Memory B cell (primary cell): ENCODE measurements at regions not wholly inside any gene's neighbourhood (a gene's known extent, or its start where the extent isn't known, plus 50 kb on each side); places are given as distances from the start of the nearest gene placed in this dataset.

Experiments used
- ATAC-seq: fragments of 150-1000 bp; cut with Tn5 transposase; 2 replicates; pipeline ENCODE4 v1.10.0; 2021; ENCODE audit warnings: low read depth, mild to moderate bottlenecking, moderate library complexity
- DNase-seq, 2 donors: peaks; one replicate each; pipeline ENCODE4 v3.0.0; 2022; ENCODE audit warnings: low spot score in 2 of 2
- H3K27ac Mint-ChIP-seq: one replicate; pipeline ENCODE4 v1.8.0; 2022; ENCODE audit warnings: mild to moderate bottlenecking, moderate library complexity, mixed read lengths
- H3K27me3 Mint-ChIP-seq: one replicate; pipeline ENCODE4 v1.8.0; 2022; ENCODE audit warnings: mixed read lengths
- H3K36me3 Mint-ChIP-seq: one replicate; pipeline ENCODE4 v1.8.0; 2022; ENCODE audit warnings: mild to moderate bottlenecking, mixed read lengths
- H3K4me1 Mint-ChIP-seq: one replicate; pipeline ENCODE4 v1.8.0; 2022; ENCODE audit warnings: mixed read lengths
- H3K4me3 Mint-ChIP-seq: one replicate; pipeline ENCODE4 v1.8.0; 2022; ENCODE audit warnings: mild to moderate bottlenecking, moderate library complexity, mixed read lengths
- H3K9me3 Mint-ChIP-seq: one replicate; pipeline ENCODE4 v1.8.0; 2022; ENCODE audit warnings: mixed read lengths

DNA sequence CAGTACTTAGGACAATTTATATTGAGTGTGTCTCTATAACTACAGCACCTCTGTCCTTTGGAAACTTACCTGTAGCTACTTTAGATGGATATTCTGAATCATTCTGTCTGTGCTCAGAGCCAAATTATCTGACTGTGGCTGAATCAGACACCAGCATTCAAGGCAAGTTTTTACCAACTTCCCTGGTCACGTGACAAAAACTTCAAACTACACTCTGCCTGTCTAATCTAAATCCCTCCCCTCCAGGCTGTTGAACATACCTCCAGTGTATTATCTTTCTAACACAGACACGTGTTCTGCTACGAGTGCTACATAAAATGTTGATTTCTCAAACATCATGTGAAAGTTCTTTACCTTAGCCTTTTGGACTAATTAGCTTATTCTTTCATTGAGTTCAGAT, 641.2 kb upstream of the CPEB2 start:
- Mint-ChIP-seq H3K36me3 (no peaks in the 10 kb centered on the region), H3K27ac (no peak overlapping the region), H3K27me3 (no peaks in the 10 kb centered on the region), H3K4me3 (no peak overlapping the region), H3K4me1 (peaks cover 10% of the 10 kb centered on the region), H3K9me3 (no peaks in the 10 kb centered on the region)
- DNase-seq: no peak
- ATAC-seq: no peak

DNA sequence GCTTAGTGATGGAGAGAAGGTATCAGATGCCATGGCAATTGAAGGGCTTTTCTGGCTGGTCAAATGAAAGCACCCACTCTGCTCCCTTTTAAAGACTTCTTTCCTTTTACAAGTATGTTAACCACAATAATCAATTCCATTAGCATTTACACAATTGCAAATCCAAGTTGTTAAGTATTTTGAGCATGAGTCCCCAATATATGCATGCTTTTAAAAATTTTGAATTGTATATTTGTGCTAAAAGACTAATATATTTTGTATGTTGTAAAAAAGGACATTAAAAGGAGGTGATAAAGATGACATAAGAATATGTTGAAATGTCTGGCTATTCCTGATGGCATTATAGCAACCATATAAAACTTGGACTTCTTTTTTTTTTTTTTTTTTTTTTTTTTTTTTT, 639.9 kb upstream of the CPEB2 start:
- H3K4me1 Mint-ChIP-seq: peaks cover 13% of the 10 kb centered on the region
- no peak overlapping the region for H3K27ac Mint-ChIP-seq

DNA sequence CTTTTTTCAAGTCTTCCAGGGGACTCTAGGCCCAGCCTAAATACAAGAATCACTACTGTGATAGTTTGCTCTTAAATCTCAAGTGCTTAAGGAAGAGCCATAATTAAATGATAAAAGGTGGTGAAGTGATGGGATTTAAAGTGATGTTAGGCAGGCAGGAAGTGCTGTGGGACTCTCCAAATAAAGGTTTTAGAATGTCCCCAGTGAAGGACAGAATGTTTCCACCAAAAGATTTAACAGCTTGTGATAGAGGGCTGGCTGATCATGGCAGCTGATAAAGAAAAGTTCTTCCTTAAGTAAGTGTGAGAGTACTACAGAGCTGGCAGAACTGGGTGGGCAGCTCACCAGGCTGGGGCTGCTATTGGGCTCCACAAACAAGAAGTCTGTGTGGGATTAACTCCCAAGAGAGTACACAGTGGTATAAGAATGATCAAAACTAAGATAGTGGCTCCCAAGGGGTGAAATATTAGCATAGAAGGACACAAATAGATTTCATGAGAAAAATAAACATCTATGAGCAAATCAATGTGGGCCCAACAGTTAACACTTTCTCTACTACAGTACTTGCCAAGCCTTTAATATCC, 637.2 kb upstream of the CPEB2 start:
- Mint-ChIP-seq H3K27me3 (no peaks in the 10 kb centered on the region), H3K4me3 (no peak overlapping the region), H3K27ac (no peak overlapping the region), H3K36me3 (no peaks in the 10 kb centered on the region), H3K4me1 (peaks cover 13% of the 10 kb centered on the region), H3K9me3 (no peaks in the 10 kb centered on the region)
- DNase-seq (no peak), ATAC-seq (no peak)

More for the DNA sequence above, 639.9 kb upstream of the CPEB2 start:
- ATAC-seq: no peak
- Mint-ChIP-seq H3K4me3 (no peak overlapping the region), H3K9me3 (no peaks in the 10 kb centered on the region), H3K36me3 (no peaks in the 10 kb centered on the region), H3K27me3 (no peaks in the 10 kb centered on the region)
- DNase-seq: no peak

DNA sequence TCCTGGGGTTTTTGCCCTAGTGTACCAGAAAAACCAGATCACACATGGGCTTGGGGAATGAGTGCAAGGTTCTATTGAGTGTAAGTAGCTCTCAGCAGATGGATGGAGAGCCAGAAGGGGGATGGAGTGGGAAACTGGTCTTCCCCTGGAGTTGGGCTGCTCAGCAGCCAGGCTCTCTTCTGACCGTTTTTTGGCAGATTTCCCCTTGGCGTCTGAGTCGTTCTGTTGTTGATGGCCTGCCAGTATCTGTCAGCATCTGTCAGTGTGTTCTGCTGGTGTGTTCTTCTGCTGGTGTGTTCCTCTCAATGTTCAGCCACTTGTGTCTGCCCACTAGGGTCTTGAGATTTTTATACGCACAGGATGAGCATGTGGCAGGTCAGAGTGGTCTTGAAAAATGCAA, 633.9 kb upstream of the CPEB2 start:
- ATAC-seq (no peak), DNase-seq (no peak)
- no peaks in the 10 kb centered on the region for H3K36me3 Mint-ChIP-seq
- no peak overlapping the region for H3K27ac Mint-ChIP-seq
- no peaks in the 10 kb centered on the region for H3K27me3 Mint-ChIP-seq
- peaks cover 11% of the 10 kb centered on the region for H3K4me1 Mint-ChIP-seq
- H3K4me3 Mint-ChIP-seq: no peak overlapping the region
- no peaks in the 10 kb centered on the region for H3K9me3 Mint-ChIP-seq

DNA sequence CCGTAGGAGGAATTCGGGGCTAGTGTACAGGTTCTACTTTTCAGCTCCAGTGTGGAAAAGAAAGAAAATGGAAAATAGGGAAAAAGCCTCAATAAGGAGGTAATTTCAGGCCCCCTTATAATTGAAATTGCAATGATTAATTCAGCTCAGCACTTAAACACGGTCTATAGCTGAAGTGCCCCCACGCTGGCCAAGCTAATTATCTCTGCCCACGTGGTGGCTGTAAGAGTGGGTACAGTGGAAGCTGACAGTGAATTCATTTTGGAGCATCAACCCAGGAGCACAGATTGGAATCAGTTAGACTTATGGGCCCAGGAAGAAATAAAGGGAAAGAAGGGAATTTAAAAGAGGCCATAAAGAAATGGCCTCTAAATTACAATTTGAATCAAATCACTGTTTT, 631.1 kb upstream of the CPEB2 start:
- ATAC-seq: no peak
- H3K4me3 Mint-ChIP-seq: no peak overlapping the region

DNA sequence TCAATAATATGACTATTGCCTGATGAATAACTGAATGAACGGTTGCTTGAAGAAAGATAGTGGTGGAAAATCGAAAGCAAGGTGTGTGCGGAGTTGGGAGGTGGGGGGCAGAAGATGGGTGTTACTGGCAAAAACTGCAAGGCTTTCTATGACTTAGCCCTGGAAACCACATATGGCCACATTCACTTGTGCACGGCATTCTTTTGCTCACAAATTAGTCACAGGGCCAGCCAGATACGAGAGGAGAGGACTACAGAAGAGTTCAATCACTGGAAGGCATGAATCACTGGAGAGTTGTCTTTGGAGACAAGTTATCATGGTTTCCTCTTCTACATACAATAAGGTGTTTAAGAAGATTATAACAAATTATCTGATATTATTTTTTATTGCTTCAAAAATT, 626.5 kb upstream of the CPEB2 start:
- Mint-ChIP-seq H3K36me3 (no peaks in the 10 kb centered on the region), H3K4me1 (no peaks in the 10 kb centered on the region), H3K27me3 (no peaks in the 10 kb centered on the region), H3K4me3 (no peak overlapping the region), H3K9me3 (no peaks in the 10 kb centered on the region), H3K27ac (no peak overlapping the region)
- no peak for DNase-seq
- no peak for ATAC-seq

More for the DNA sequence above, 631.1 kb upstream of the CPEB2 start:
- Mint-ChIP-seq H3K27ac (no peak overlapping the region), H3K27me3 (no peaks in the 10 kb centered on the region), H3K4me1 (peaks cover 3% of the 10 kb centered on the region), H3K36me3 (no peaks in the 10 kb centered on the region), H3K9me3 (no peaks in the 10 kb centered on the region)
- no peak for DNase-seq

DNA sequence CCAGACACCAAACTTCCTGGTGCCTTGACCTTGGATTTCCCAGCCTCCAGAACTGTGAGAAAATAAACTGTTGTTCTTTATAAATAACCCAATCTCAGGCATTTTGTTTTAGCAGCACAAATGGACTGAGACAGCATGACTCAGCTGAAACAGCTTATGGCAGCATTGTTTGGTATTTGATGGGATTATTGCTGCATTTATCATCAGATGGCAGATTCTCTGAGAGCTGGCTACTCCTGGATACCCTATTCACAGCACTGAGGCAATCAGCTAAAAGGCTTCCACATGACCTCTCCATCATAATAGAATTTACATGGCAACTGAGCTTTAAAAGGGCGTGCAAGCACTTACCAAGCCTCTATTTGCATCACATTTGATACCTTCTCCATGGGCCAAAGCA, 623.1 kb upstream of the CPEB2 start:
- no peak overlapping the region for H3K4me3 Mint-ChIP-seq
- no peak for DNase-seq
- H3K36me3 Mint-ChIP-seq: no peaks in the 10 kb centered on the region
- no peaks in the 10 kb centered on the region for H3K27me3 Mint-ChIP-seq
- H3K4me1 Mint-ChIP-seq: peaks cover 3% of the 10 kb centered on the region
- no peak for ATAC-seq
- H3K9me3 Mint-ChIP-seq: no peaks in the 10 kb centered on the region
- no peak overlapping the region for H3K27ac Mint-ChIP-seq

DNA sequence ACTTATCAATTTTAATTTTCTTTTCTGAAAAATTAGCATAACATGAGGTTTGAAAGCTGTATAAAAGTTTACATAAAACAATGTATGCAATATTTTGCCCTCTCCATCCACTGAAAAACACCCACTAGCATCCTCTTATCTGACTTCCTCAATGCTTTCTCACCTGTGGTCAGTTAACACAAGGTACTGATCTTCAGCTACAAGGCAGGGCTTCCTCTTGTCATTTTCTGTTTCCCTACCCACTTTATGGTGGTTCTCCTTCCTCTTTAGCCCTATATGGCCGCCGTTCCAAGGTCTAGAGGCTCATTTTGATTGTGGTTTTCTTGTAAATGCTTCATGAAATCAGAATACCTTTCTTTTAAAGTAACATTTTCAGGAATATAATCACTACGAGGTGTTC, 618.6 kb upstream of the CPEB2 start:
- Mint-ChIP-seq H3K27ac (peak overlapping the region; percentile 39), H3K4me3 (no peak overlapping the region), H3K36me3 (no peaks in the 10 kb centered on the region), H3K4me1 (peaks cover 3% of the 10 kb centered on the region), H3K9me3 (no peaks in the 10 kb centered on the region), H3K27me3 (no peaks in the 10 kb centered on the region)
- ATAC-seq: peak; percentile 100
- DNase-seq: no peak

DNA sequence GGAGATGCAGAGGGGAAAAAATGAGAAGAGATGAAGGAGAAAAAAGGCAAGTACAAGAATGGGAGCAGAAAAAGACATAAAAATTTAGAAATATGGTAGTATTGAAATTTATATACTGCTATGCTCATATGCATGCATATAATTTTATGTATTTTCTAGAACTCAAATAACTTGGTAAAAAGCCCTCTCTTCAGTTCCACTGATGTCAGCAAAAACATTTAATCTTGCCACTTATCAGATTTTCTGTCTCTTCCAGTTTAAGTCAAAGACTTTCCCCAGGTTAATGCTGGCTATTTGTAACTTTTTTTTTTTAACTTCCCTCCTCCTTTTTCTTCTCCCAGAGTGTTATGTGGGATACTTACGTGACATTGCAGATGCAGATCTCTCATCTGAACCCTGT, 617.5 kb upstream of the CPEB2 start:
- Mint-ChIP-seq H3K4me1 (peaks cover 3% of the 10 kb centered on the region), H3K36me3 (no peaks in the 10 kb centered on the region), H3K27me3 (no peaks in the 10 kb centered on the region), H3K27ac (no peak overlapping the region), H3K4me3 (no peak overlapping the region), H3K9me3 (no peaks in the 10 kb centered on the region)
- DNase-seq: no peak
- no peak for ATAC-seq

DNA sequence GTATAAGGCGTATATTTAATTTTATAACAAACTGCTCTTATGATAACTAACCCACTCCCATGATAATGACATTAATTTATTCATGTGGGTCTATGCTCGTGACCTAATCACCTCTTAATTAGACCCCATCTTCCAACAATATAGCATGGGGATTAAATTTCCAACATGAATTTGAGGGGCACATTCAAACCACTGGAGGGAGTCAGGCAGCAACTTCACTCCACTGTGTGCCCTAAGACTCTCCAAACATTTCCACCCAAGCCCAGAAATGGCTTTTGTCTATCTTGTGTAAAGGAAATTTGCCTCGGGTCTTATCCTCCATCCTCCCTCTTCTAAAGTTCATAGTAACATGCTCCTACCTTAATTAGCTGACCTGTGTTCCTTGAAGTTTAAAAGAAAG, 616.1 kb upstream of the CPEB2 start:
- H3K27ac Mint-ChIP-seq: no peak overlapping the region
- H3K36me3 Mint-ChIP-seq: no peaks in the 10 kb centered on the region
- H3K4me1 Mint-ChIP-seq: peaks cover 3% of the 10 kb centered on the region
- no peak for DNase-seq
- no peak overlapping the region for H3K4me3 Mint-ChIP-seq
- no peaks in the 10 kb centered on the region for H3K27me3 Mint-ChIP-seq
- H3K9me3 Mint-ChIP-seq: no peaks in the 10 kb centered on the region
- no peak for ATAC-seq

DNA sequence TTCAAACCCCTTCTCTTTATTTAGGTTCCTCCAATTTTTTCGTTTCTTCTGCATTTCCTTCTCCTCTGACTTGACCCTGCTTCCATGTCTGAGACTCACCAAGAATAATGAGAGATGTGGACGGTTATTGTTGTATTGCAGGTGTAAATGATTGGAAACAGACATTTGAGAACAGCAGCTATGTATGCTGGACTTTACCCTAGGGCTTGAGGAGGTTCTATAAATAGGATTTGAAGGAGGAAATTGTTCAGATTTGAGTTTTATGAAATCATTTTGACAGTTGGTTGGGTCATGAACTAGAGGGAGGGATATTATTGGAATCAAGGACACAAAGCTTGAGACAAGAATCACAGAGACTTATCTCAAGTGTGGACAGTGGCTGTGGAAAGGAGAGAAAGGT, 614.6 kb upstream of the CPEB2 start:
- no peaks in the 10 kb centered on the region for H3K9me3 Mint-ChIP-seq
- H3K27me3 Mint-ChIP-seq: no peaks in the 10 kb centered on the region
- peaks cover 3% of the 10 kb centered on the region for H3K4me1 Mint-ChIP-seq
- no peak for DNase-seq
- no peaks in the 10 kb centered on the region for H3K36me3 Mint-ChIP-seq
- ATAC-seq: no peak
- H3K27ac Mint-ChIP-seq: no peak overlapping the region
- H3K4me3 Mint-ChIP-seq: no peak overlapping the region

DNA sequence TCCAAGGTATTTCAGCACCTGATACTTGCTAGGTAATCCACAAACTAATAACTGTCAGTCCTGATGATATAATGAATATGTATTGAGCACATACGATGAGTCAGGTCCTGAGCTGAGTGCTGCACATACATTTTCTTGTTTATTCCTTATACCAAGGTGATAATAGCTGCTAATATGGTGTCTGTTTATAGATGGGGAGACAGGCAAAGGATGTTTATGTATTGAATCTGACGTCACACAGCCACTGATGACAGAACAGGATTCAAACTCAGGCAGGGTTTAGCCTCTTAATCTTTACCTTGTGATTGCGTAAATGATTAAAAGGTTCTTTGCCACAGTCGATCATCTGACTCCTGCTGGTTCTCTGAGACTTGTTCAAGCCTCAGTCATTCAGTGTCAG, 609.9 kb upstream of the CPEB2 start:
- no peak for DNase-seq
- H3K27ac Mint-ChIP-seq: no peak overlapping the region
- no peaks in the 10 kb centered on the region for H3K36me3 Mint-ChIP-seq
- H3K4me3 Mint-ChIP-seq: no peak overlapping the region
- H3K4me1 Mint-ChIP-seq: no peaks in the 10 kb centered on the region
- no peak for ATAC-seq
- no peaks in the 10 kb centered on the region for H3K9me3 Mint-ChIP-seq
- H3K27me3 Mint-ChIP-seq: no peaks in the 10 kb centered on the region

DNA sequence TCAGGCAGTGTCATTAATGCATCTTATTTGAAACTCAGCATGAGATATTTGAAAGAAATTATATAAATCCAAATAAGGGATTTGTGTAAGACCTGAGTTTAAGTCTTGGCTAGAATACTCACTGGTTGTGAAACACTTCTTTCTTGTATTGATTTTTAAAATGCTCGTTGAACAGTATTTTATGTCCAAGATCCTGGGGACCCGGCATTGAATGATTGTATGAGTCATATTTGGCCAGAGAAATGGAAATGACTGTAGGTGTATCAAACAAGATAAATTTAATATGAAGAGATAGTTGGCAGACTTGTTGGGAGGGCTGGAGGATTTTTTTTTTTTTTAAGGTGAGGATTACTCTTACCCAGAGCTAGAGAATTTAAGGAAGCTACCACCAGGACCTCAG, 606.1 kb upstream of the CPEB2 start:
- ATAC-seq: no peak
- H3K27me3 Mint-ChIP-seq: no peaks in the 10 kb centered on the region
- no peaks in the 10 kb centered on the region for H3K36me3 Mint-ChIP-seq
- H3K4me1 Mint-ChIP-seq: no peaks in the 10 kb centered on the region
- no peak overlapping the region for H3K27ac Mint-ChIP-seq
- DNase-seq: no peak
- no peak overlapping the region for H3K4me3 Mint-ChIP-seq
- H3K9me3 Mint-ChIP-seq: peaks cover 9% of the 10 kb centered on the region

DNA sequence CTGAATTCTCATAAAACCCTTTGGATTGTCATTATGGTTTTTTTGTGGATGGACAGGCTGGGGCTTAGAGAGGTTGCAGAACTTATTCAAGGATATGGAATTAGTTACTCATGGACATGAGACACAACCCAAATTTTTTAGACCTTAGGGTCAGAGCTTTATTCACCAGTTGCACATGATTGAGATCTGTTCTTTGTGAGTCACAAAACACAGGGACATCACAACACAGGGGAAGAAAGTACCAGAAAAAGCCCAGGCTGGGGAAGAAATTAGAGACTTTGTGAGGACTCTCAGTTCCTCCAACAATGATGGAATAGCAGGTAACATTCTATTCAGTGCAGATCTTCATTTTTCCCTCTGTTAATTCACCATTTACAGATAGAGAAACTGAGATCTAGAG, 602.4 kb upstream of the CPEB2 start:
- DNase-seq: no peak
- Mint-ChIP-seq H3K27ac (no peak overlapping the region), H3K36me3 (peaks cover 2% of the 10 kb centered on the region), H3K9me3 (peaks cover 21% of the 10 kb centered on the region), H3K4me3 (no peak overlapping the region), H3K4me1 (no peaks in the 10 kb centered on the region), H3K27me3 (no peaks in the 10 kb centered on the region)
- ATAC-seq: no peak

DNA sequence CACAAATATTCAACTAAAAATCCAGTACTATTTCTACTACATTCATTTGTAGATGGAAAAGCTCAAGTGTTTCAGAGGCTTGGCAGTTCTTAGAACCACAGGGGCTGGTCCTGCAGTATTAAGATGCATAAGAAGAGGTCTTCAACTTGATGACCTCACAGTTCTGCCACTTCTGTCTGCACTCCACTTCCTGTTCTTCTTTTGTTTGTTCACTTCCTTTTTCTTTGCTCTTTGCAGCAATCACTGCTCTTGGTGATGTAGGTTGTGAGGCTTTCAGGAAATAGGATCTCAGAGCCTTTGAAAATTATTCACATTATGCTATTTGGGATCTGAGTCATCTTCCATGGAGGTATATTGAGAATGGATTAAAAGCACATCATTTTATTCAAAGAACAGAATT, 602.0 kb upstream of the CPEB2 start:
- no peaks in the 10 kb centered on the region for H3K27me3 Mint-ChIP-seq
- H3K4me1 Mint-ChIP-seq: no peaks in the 10 kb centered on the region
- ATAC-seq (peak; percentile 46), DNase-seq (no peak)
- H3K36me3 Mint-ChIP-seq: peaks cover 2% of the 10 kb centered on the region
- peaks cover 21% of the 10 kb centered on the region for H3K9me3 Mint-ChIP-seq
- H3K4me3 Mint-ChIP-seq: no peak overlapping the region
- no peak overlapping the region for H3K27ac Mint-ChIP-seq
